GM13976 (cell line): ENCODE measurements at regions not wholly inside any gene's neighbourhood (a gene's known extent, or its start where the extent isn't known, plus 50 kb on each side); places are given as distances from the start of the nearest gene placed in this dataset.

Experiments
- DNase-seq: peaks from one replicate; pipeline ENCODE4 v3.0.0; 2012; ENCODE audit warnings: low spot score
- in situ Hi-C: fragments of 300-500 bp; cut with MboI; formaldehyde crosslinking; loops from one replicate; pipeline ENCODE4 v1.12.0; 2022; ENCODE audit warnings: low sequenced_read_pairs, mixed read lengths, inconsistent platforms; ENCODE audit not compliant: unreplicated experiment
- TF ChIP-seq, protein P1 (sequence below): IDR thresholded peaks from 2 replicates; pipeline ENCODE4 v1.5.1; 2012; ENCODE audit warnings: borderline replicate concordance, mild to moderate bottlenecking; ENCODE audit not compliant: insufficient read depth; ENCODE audit errors: extremely low read depth, missing control alignments, control extremely low read depth

- in situ Hi-C loops, result no loop called here
- TF ChIP-seq, protein P1, sequence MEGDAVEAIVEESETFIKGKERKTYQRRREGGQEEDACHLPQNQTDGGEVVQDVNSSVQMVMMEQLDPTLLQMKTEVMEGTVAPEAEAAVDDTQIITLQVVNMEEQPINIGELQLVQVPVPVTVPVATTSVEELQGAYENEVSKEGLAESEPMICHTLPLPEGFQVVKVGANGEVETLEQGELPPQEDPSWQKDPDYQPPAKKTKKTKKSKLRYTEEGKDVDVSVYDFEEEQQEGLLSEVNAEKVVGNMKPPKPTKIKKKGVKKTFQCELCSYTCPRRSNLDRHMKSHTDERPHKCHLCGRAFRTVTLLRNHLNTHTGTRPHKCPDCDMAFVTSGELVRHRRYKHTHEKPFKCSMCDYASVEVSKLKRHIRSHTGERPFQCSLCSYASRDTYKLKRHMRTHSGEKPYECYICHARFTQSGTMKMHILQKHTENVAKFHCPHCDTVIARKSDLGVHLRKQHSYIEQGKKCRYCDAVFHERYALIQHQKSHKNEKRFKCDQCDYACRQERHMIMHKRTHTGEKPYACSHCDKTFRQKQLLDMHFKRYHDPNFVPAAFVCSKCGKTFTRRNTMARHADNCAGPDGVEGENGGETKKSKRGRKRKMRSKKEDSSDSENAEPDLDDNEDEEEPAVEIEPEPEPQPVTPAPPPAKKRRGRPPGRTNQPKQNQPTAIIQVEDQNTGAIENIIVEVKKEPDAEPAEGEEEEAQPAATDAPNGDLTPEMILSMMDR, result no peak
- no peak for DNase-seq
Observed at GRCh38 chr21:35268261-35268660, 219.2 kb upstream of the RUNX1 start.

DNA sequence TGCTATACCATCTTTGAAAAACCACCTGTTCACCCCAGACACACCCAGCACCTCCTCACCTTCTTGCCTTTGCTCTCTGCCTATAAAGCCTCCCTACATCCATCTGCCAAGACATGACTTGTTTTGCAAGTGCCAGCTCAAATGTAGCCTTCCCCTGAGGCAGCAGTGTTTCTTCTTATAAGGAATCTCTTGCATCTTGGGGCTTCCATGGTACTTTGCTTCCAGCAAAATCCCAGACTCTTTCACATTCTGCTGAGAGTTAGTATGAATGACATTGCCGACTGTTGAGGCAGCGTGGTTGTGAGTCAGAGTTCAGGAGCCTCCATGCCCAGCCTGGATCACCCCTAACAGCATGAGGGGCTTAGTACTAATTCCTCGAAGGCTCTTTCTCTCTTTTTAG lies 217.4 kb upstream of the RUNX1 start:
- no peak for DNase-seq
- in situ Hi-C loops, result no loop called here
- TF ChIP-seq, protein P1, result no peak

GRCh38 chr21:35265170-35265877 lies 216.2 kb upstream of the RUNX1 start:
- DNase-seq, result no peak
- in situ Hi-C loops, result no loop called here
- TF ChIP-seq, protein P1, result no peak

- DNase-seq, result no peak
- TF ChIP-seq, protein P1, result no peak
- in situ Hi-C loops, result no loop called here
Observed at GRCh38 chr21:35259457-35259856, 210.4 kb upstream of the RUNX1 start.

DNA sequence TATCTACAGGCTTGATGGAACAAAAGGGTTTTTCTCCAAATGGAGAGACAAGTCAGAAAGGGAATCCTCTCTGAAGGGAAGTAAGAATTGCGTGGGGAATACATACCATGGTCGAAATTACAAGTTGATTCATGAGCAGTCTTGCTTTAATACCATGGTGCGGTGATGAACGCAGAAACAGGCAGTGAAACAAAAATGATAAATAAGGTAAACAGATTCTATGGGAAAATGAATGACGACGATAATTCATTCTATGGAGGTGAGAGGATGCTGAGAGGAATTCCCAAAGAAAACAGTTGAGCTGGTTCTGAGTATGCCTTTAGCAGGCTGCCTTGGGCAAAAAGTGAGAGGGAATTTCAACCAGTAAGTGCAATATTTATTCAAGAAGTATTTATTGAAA lies 209.4 kb upstream of the RUNX1 start:
- TF ChIP-seq, protein P1, result no peak
- no peak for DNase-seq
- in situ Hi-C loops, result no loop called here

DNA sequence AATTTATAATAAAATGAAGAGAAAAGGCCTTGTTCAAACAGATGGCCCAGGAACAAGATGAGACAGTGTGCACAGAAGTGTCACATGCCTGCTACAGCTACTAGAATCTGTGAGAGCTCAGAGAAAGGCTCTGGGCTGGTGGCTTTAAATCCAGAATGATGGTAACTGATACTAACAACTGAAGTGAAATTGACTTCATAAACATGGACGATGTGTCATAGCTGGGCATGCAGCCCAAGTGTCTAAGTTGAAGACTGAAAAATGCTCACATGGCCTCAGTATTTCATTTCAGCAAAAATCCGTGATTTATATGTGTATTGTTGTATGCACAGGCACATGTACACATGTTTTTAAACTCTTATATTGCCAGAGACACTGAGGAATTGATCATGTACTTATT lies 208.3 kb upstream of the RUNX1 start:
- no peak for DNase-seq
- in situ Hi-C loops, result no loop called here
- TF ChIP-seq, protein P1, result no peak
